HG02623 (cell line): ENCODE measurements at regions not wholly inside any gene's neighbourhood (a gene's known extent, or its start where the extent isn't known, plus 50 kb on each side); places are given as distances from the start of the nearest gene placed in this dataset.
"Not testable (repeated sequence)": the region's sequence is repeated elsewhere in the genome, so short reads cannot be mapped to it uniquely, and the experiment has no call there.

ENCODE experiments used
- ATAC-seq: cut with Tn5 transposase; IDR thresholded peaks from one replicate; pipeline ENCODE4 v1.9.1; 2021; ENCODE audit warnings: moderate library complexity; ENCODE audit not compliant: unreplicated experiment

- ATAC-seq: no peak
Measured at GRCh38 chr1:168422203-168422847, 121.5 kb downstream of the XCL2 start.

- no peak for ATAC-seq
Measured at GRCh38 chr1:168421399-168422004, 122.3 kb downstream of the XCL2 start.

DNA sequence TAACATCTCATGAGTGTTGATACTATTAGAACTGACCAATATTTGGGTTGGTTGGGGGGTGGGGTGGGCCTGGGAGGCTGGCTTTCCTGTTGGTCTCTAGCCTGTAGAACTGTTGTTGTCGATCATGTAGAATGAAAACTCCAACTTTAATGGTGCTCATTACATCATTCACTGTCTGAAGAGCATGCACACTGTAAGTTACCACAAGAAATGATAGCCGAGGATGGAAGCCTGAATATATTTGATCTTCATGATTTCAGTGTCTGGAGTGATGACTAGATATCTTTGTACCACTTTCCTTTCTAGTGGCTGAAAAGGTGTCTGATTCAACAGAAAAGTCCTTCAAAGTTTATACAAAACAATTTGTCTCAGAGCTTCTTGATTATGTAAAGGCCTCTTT, 123.6 kb downstream of the XCL2 start:
- no peak for ATAC-seq

GRCh38 chr1:168419736-168420135, 124.1 kb downstream of the XCL2 start:
- no peak for ATAC-seq

DNA sequence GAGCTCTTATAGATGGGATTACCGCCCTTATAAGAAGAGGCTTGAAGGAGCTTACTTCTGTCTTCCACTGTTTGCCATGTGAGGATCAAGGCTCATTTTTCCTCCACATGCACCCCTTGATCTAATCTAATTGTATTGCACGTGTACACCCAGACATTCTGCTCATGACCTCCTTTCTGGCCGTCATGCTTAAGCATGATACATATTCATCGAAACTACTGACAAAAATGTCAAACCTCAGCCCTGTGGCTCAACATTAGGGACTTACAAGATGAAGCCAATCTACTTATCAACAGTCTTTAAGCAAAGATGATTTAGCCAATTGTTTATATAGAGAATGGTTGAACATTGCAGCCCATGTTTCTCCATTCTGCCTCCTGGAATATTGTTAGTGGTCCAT, 127.6 kb downstream of the XCL2 start:
- ATAC-seq: no peak

DNA sequence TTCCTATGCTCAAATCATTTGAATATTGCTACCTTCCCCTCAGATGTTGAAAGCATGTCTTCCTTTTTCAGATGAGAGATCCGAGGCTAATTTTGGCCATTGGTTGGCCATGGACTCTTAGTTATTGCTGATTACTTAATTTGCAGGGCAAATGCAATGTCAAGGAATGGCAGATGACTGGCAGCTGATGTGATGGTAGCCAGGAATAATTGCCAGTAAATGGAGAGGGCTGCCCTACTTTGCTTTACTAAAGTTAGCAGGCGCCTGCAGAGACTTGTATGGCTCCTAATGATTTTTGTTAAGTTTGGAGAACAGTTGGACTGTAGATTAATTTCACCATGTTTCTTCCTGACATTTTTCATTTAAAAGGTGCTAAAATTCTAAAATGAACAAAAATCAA, 128.9 kb downstream of the XCL2 start:
- no peak for ATAC-seq

GRCh38 chr1:168410464-168410863, 129.8 kb downstream of the TBX19 start:
- no peak for ATAC-seq

DNA sequence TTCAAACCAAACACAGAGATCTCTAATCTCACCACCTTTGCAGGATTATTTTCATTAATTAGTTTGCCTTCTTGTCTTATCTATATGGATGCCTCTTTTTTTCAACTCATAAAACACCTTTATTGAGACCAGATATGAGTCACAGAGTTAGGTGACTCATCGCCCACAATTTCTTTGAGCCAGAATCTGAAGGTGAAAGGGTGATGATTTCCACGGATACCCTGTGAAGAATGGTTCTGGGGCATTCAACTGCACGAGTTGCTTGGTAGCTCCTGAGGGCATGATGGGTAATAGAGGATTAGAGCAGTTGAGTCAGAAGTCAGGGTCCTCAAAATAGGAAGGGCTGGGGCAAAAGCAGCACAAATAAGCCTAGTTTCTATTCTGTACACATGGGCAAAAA, 128.2 kb downstream of the TBX19 start:
- no peak for ATAC-seq

GRCh38 chr1:168408539-168408865, 127.8 kb downstream of the TBX19 start:
- ATAC-seq: no peak

DNA sequence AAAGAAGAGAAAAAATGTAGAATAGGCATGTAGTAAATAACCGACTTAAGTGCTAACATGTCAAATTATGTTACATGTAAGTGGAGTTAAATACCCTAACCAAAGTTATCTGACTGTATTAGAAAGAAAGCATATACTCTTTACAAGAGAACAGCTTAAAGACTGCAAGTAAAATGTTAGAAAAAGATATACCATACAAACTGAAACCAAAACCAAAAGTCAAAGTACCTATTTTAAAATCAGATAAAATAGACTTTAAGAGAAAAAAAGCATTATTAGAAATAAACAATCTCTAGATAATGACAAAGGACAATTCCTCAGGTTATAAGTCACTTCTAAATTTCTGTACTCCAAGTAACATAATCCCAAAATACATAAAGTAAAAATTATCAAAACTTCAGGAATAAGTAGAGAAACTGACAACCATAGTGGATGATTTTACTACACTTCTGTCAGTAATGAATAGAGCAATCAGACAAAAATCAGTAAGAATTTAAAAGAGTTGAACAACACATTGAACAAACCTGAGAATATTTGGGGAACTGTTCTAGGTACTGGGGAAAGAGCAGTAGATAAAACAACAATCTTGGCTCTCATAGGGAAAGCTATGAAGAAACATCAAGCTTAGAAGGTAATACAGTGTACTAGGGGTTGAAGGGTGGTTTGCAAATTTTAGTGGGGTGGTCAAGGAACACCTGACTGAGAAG, 127.3 kb downstream of the TBX19 start:
- no peak for ATAC-seq

DNA sequence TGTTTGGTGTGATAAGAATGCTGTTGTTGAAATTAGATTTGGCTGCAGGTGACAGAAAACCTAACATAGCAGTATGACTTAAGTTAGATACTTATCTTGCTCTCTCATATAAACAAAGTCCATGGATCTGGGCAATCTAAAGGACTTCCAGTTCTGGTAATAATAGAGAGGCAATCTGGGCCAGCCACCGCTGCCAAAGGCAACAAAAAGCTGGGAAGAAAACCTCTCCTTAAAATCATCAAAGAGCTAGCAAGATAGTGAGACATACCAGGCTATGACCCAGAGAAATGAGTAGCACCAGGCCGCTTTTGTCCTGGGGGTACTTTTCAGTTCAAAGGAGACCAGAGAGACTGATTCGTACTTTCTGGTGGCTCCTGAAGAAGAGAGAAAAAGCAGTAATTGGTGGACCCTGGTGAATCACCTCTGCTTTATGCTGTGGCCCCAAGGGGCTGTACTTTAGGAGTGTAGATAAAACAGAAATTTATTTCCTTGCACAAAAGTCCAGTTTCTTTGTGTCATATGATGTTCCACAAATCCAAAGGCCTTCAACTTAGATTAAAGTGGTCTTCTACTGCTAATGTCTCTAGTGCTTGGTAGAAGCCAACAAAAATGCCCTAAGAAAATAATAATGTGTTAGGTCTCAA, 125.4 kb downstream of the TBX19 start:
- no peak for ATAC-seq

- ATAC-seq: no peak
Measured at GRCh38 chr1:168403140-168403539, 122.5 kb downstream of the TBX19 start.

DNA sequence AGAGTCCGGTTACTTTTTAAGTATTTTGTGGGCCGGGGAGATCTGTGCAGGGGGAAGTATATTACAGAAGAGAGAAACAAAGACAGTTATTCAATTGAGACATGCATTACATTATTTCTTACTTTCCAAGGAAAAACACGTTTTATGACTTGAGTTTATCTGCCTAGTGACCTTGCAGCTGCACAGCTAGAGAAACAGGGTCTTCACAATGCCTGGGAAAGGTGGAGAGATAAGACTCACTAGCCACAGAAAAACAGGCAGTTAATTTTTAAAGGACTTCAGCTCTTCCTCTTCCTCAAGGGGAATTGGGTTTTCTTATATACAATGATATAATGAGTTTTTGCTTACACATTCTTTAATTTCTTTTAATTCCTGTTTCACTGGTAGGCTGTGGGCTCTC, 121.8 kb downstream of the TBX19 start:
- ATAC-seq: not testable (repeated sequence)

GRCh38 chr1:168401341-168401740, 120.7 kb downstream of the TBX19 start:
- ATAC-seq: no peak

DNA sequence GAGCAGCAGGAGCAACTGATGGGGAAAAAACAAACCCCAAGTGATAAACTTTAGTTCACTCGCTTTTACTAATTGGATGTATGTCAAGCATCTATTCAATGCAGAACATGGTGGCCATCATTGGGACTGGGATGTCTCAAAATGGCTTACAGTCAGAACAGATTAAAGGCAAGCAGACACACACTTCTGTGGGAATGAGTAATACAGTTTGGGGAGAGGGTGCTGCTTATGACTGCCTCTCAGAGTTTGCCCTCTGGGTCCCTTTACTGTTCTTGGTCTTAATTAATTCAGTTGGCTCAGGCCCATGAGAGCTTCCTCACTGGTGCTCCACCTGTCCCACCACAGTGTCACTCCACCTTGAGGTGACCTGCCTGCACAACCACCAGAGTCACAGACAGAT, 119.5 kb downstream of the TBX19 start:
- ATAC-seq: no peak

DNA sequence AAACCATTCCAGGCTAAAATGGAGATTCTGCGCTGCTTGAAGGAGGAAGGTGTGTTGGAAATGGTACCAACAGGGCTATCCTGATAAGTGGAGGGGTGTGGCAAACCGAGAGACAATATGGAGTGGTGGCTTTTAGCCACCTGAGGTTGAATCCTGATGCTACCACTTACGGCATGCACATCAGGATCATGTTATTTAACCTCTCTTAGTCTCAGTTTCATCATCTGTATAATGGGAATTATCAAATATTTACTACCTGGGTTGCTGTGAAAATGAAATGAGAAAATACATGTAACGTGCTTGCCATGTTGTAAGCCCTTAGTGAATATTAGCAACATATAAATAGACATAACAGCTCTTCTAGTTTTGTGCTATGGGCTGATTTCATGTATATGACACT, 117.1 kb downstream of the TBX19 start:
- no peak for ATAC-seq

GRCh38 chr1:168396940-168397684, 116.4 kb downstream of the TBX19 start:
- no peak for ATAC-seq

DNA sequence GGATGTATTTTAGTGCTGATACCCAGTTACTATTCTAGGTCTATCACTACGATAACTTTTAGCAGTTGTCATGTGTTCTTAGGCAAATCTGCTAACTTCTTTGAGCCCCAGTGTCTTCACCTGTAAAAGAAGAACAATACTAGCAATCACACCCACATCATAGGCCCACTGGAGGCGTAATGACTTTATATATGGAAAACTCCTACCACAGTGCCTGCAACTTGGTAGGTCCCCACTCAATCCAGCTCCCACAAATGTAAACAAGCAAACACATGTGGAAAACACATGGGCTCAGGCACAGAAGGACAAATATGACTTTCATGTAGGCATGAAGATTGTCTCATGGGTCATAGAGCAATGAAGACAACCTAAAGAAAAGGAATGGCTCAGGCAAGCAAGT, 115.8 kb downstream of the TBX19 start:
- ATAC-seq: no peak

- ATAC-seq: no peak
Measured at GRCh38 chr1:168394858-168395257, 114.2 kb downstream of the TBX19 start.

GRCh38 chr1:168392958-168393549, 112.4 kb downstream of the TBX19 start:
- no peak for ATAC-seq
